Liver (tissue), 8 donors: ENCODE measurements at regions not wholly inside any gene's neighbourhood (a gene's known extent, or its start where the extent isn't known, plus 50 kb on each side); places are given as distances from the start of the nearest gene placed in this dataset.

Source experiments
- DNase-seq: peaks from one replicate; pipeline ENCODE4 v3.0.0-alpha.2; 2017; ENCODE audit warnings: low spot score
- H3K27ac ChIP-seq, 2 donors: one replicate each; pipeline ENCODE4 v1.7.0; 2013; ENCODE audit warnings: inconsistent platforms in 2 of 2, low read length in 2 of 2, control low read depth in 1 of 2, low read depth in 1 of 2, mild to moderate bottlenecking in 1 of 2
- H3K27me3 ChIP-seq, 4 donors: one replicate each; pipeline versions ENCODE4 v1.6.1 to v1.7.0; 2013; ENCODE audit warnings: low read length in 3 of 4, inconsistent platforms in 1 of 4, mild to moderate bottlenecking in 1 of 4, moderate library complexity in 1 of 4; ENCODE audit not compliant: control insufficient read depth in 4 of 4, insufficient read depth in 4 of 4
- H3K36me3 ChIP-seq, 4 donors: one replicate each; pipeline versions ENCODE4 v1.6.1 to v1.7.0; 2013; ENCODE audit warnings: low read length in 3 of 4, mild to moderate bottlenecking in 3 of 4, low read depth in 1 of 4, moderate library complexity in 1 of 4; ENCODE audit not compliant: control insufficient read depth in 4 of 4, insufficient read depth in 3 of 4
- H3K4me1 ChIP-seq, 4 donors: one replicate each; pipeline versions ENCODE4 v1.6.1 to v1.7.0; 2013; ENCODE audit warnings: low read length in 3 of 4, mild to moderate bottlenecking in 3 of 4, moderate library complexity in 1 of 4; ENCODE audit not compliant: control insufficient read depth in 4 of 4, insufficient read depth in 4 of 4
- H3K4me3 ChIP-seq, 3 donors: one replicate each; pipeline versions ENCODE4 v1.6.1 to v1.7.0; 2013; ENCODE audit warnings: low read length in 3 of 3, control low read depth in 1 of 3, low read depth in 1 of 3, mild to moderate bottlenecking in 1 of 3
- H3K9ac ChIP-seq, 2 donors: one replicate each; pipeline ENCODE4 v1.7.0; 2013; ENCODE audit warnings: low read length in 2 of 2, mild to moderate bottlenecking in 2 of 2, moderate library complexity in 2 of 2, control low read depth in 1 of 2, low read depth in 1 of 2
- H3K9me3 ChIP-seq, 4 donors: one replicate each; pipeline versions ENCODE4 v1.6.1 to v1.7.0; 2013; ENCODE audit warnings: low read length in 3 of 4; ENCODE audit not compliant: control insufficient read depth in 4 of 4
- ATF3 ChIP-seq: IDR thresholded peaks from 2 replicates; pipeline ENCODE4 v1.6.1; 2016; ENCODE audit warnings: antibody characterized with exemption
- CTCF ChIP-seq: fragments of 150-350 bp; IDR thresholded peaks from 2 replicates; pipeline ENCODE4 v1.5.1; 2017; ENCODE audit warnings: improper control_type of control experiment, low read depth, low read length; ENCODE audit not compliant: missing input control
- EGR1 ChIP-seq, 2 donors: IDR thresholded peaks; 2 replicates each; pipeline ENCODE4 v1.6.1; 2016 to 2018; ENCODE audit warnings: antibody characterized with exemption in 2 of 2, low read depth in 2 of 2
- FOXA1 ChIP-seq: IDR thresholded peaks from 2 replicates; pipeline ENCODE4 v1.6.1; 2016; ENCODE audit warnings: antibody characterized with exemption
- FOXA2 ChIP-seq: IDR thresholded peaks from 2 replicates; pipeline ENCODE4 v1.6.1; 2016; ENCODE audit warnings: antibody characterized with exemption
- GABPA ChIP-seq, 2 donors: IDR thresholded peaks in 1 of 2; conservative IDR thresholded peaks in 1 of 2; 2 replicates each; pipeline ENCODE4 v1.6.1; 2016; ENCODE audit warnings: antibody characterized with exemption in 2 of 2, mild to moderate bottlenecking in 1 of 2, moderate library complexity in 1 of 2
- HNF4A ChIP-seq, 2 donors: conservative IDR thresholded peaks; 2 replicates each; pipeline ENCODE4 v1.6.1; 2016; ENCODE audit warnings: antibody characterized with exemption in 2 of 2, mild to moderate bottlenecking in 2 of 2
- HNF4G ChIP-seq: IDR thresholded peaks from 2 replicates; pipeline ENCODE4 v1.6.1; 2016; ENCODE audit warnings: antibody characterized with exemption
- JUND ChIP-seq, 2 donors: IDR thresholded peaks; 2 replicates each; pipeline ENCODE4 v1.6.1; 2016; ENCODE audit warnings: antibody characterized with exemption in 2 of 2
- MAX ChIP-seq: IDR thresholded peaks from 2 replicates; pipeline ENCODE4 v1.6.1; 2016; ENCODE audit warnings: antibody characterized with exemption
- NR2F2 ChIP-seq: IDR thresholded peaks from 2 replicates; pipeline ENCODE4 v1.6.1; 2016; ENCODE audit warnings: antibody characterized with exemption
- RAD21 ChIP-seq, 2 donors: IDR thresholded peaks; 2 replicates each; pipeline ENCODE4 v1.6.1; 2016; ENCODE audit warnings: antibody characterized with exemption in 2 of 2, mild to moderate bottlenecking in 2 of 2
- REST ChIP-seq: IDR thresholded peaks from 2 replicates; pipeline ENCODE4 v1.6.1; 2016; ENCODE audit warnings: antibody characterized with exemption, mild to moderate bottlenecking
- RXRA ChIP-seq, 2 donors: IDR thresholded peaks; 2 replicates each; pipeline ENCODE4 v1.6.1; 2017 to 2018; ENCODE audit warnings: antibody characterized with exemption in 2 of 2, mild to moderate bottlenecking in 1 of 2
- SP1 ChIP-seq: IDR thresholded peaks from 2 replicates; pipeline ENCODE4 v1.6.1; 2018; ENCODE audit warnings: antibody characterized with exemption, mild to moderate bottlenecking
- TAF1 ChIP-seq: conservative IDR thresholded peaks from 2 replicates; pipeline ENCODE4 v1.6.1; 2016; ENCODE audit warnings: antibody characterized with exemption, mild to moderate bottlenecking
- YY1 ChIP-seq: IDR thresholded peaks from 2 replicates; pipeline ENCODE4 v1.6.1; 2016; ENCODE audit warnings: antibody characterized with exemption, mild to moderate bottlenecking
- ZBTB33 ChIP-seq: IDR thresholded peaks from 2 replicates; pipeline ENCODE4 v1.6.1; 2016; ENCODE audit warnings: antibody characterized with exemption
- WGBS: extraction: QIAGEN DNeasy Blood & Tissue Kit; methylation state at CpG from one replicate; pipeline ENCODE4 v1.1.7; 2013; 5-methylcytosine and 5-hydroxymethylcytosine counted together
- donor health status: healthy.
- donor health status: healthy.
- donor health status: healthy.
- donor health status: healthy.
- donor health status: healthy.

- no peak overlapping the region for H3K9ac ChIP-seq
- H3K27ac ChIP-seq = no peak overlapping the region
- H3K9me3 ChIP-seq = no peaks in the 10 kb centered on the region
- H3K36me3 ChIP-seq = no peaks in the 10 kb centered on the region
- no peaks in the 10 kb centered on the region for H3K4me1 ChIP-seq
- no peaks in the 10 kb centered on the region for H3K27me3 ChIP-seq
- no peak for TF ChIP-seq HNF4G
- no peak for TF ChIP-seq ATF3
- H3K4me3 ChIP-seq = no peak overlapping the region
- DNase-seq = no peak
Measured at GRCh38 chr14:28565345-28565744, 201.2 kb upstream of the FOXG1 start.

GRCh38 chr14:28570391-28570790, 196.2 kb upstream of the FOXG1 start:
- Histone ChIP-seq H3K27me3 (no peaks in the 10 kb centered on the region), H3K4me1 (no peaks in the 10 kb centered on the region), H3K36me3 (no peaks in the 10 kb centered on the region), H3K4me3 (no peak overlapping the region), H3K9ac (no peak overlapping the region), H3K9me3 (peaks cover 0 to 6% (median 3%) of the 10 kb centered on the region in 4 donors), H3K27ac (no peak overlapping the region)
- TF ChIP-seq JUND (IDR thresholded peaks at IDR 0.05) = no peak
- TF ChIP-seq HNF4A (conservative IDR thresholded peaks at IDR 0.05) = no peak
- TF ChIP-seq EGR1 (IDR thresholded peaks at IDR 0.05; ENCODE audit: low read depth in 2 of 2) = no peak
- TF ChIP-seq CTCF = no peak
- TF ChIP-seq RAD21 (IDR thresholded peaks at IDR 0.05) = no peak
- TF ChIP-seq TAF1 = no peak
- no peak for TF ChIP-seq ZBTB33
- TF ChIP-seq SP1 = no peak
- no peak for TF ChIP-seq GABPA (IDR thresholded peaks at IDR 0.05 in 1 of 2, conservative IDR thresholded peaks at IDR 0.05 in 1 of 2)
- TF ChIP-seq MAX = no peak
- no peak for TF ChIP-seq ATF3
- no peak for TF ChIP-seq FOXA1
- no peak for TF ChIP-seq HNF4G
- TF ChIP-seq NR2F2 = no peak
- TF ChIP-seq FOXA2 = no peak
- TF ChIP-seq RXRA (IDR thresholded peaks at IDR 0.05) = no peak
- no peak for TF ChIP-seq YY1
- TF ChIP-seq REST = no peak
- no peak for DNase-seq
- WGBS = 18% methylated on average over 1 of the region's 1 CpG
